ENCODE measurements at regions not wholly inside any gene's neighbourhood (a gene's known extent, or its start where the extent isn't known, plus 50 kb on each side); places are given as distances from the start of the nearest gene placed in this dataset.
A peak's percentile ranks its signal among the peaks of the same experiment; 100 is the strongest.
"Not testable (repeated sequence)": the region's sequence is repeated elsewhere in the genome, so short reads cannot be mapped to it uniquely, and the experiment has no call there.

GRCh38 chr5:124832510-124832909 lies 86.1 kb upstream of the ZNF608 start:
- DNase-seq, result no peak
- intact Hi-C loops (cut with DNase I), result no loop called here

GRCh38 chr5:124836314-124836713 lies 89.9 kb upstream of the ZNF608 start:
- ATAC-seq (ENCODE audit: poor library complexity); DNase-seq; intact Hi-C loops (cut with DNase I): not testable (repeated sequence)

More at GRCh38 chr5:124832510-124832909, 86.1 kb upstream of the ZNF608 start:
- no peak for ATAC-seq (ENCODE audit: poor library complexity)

GRCh38 chr5:124839371-124839998 lies 93.0 kb upstream of the ZNF608 start:
- intact Hi-C loops (cut with DNase I), result no loop called here
- DNase-seq (no peak), ATAC-seq (ENCODE audit: poor library complexity) (no peak)

- peak; percentile 50 for DNase-seq
- ATAC-seq (ENCODE audit: poor library complexity), result peak; percentile 65
- intact Hi-C loops (cut with DNase I), result no loop called here
Measured at GRCh38 chr5:124841829-124842712, 95.6 kb upstream of the ZNF608 start.

- ATAC-seq (ENCODE audit: poor library complexity) (peak; percentile 83), DNase-seq (no peak)
- intact Hi-C loops (cut with DNase I), result no loop called here
Measured at GRCh38 chr5:124842725-124843595, 96.5 kb upstream of the ZNF608 start.

- intact Hi-C loops (cut with DNase I), result no loop called here
- no peak for ATAC-seq (ENCODE audit: poor library complexity)
- DNase-seq, result no peak
Measured at GRCh38 chr5:124843596-124843899, 97.1 kb upstream of the ZNF608 start.

GRCh38 chr5:124844371-124844920 lies 98.0 kb upstream of the ZNF608 start:
- no peak for ATAC-seq (ENCODE audit: poor library complexity)
- intact Hi-C loops (cut with DNase I), result no loop called here
- no peak for DNase-seq

- ATAC-seq (ENCODE audit: poor library complexity), result no peak
- intact Hi-C loops (cut with DNase I), result no loop called here
- DNase-seq, result no peak
Measured at GRCh38 chr5:124847907-124848306, 101.5 kb upstream of the ZNF608 start.

- no peak for ATAC-seq (ENCODE audit: poor library complexity)
- intact Hi-C loops (cut with DNase I), result no loop called here
- no peak for DNase-seq
Measured at GRCh38 chr5:124849774-124850173, 103.3 kb upstream of the ZNF608 start.

GRCh38 chr5:124856726-124857125 lies 110.3 kb upstream of the ZNF608 start:
- intact Hi-C loops (cut with DNase I), result no loop called here
- DNase-seq (no peak), ATAC-seq (ENCODE audit: poor library complexity) (no peak)

GRCh38 chr5:124858612-124859011 lies 112.2 kb upstream of the ZNF608 start:
- ATAC-seq (ENCODE audit: poor library complexity), result peak; percentile 92
- no peak for DNase-seq
- intact Hi-C loops (cut with DNase I), result no loop called here

- DNase-seq (no peak), ATAC-seq (ENCODE audit: poor library complexity) (peak; percentile 74)
- intact Hi-C loops (cut with DNase I), result no loop called here
Measured at GRCh38 chr5:124859027-124859426, 112.6 kb upstream of the ZNF608 start.

- ATAC-seq (ENCODE audit: poor library complexity) (no peak), DNase-seq (no peak)
- intact Hi-C loops (cut with DNase I), result no loop called here
Measured at GRCh38 chr5:124859556-124860290, 113.3 kb upstream of the ZNF608 start.

- intact Hi-C loops (cut with DNase I), result no loop called here
- no peak for DNase-seq
- no peak for ATAC-seq (ENCODE audit: poor library complexity)
Measured at GRCh38 chr5:124860291-124860655, 113.8 kb upstream of the ZNF608 start.

GRCh38 chr5:124865066-124865465 lies 118.6 kb upstream of the ZNF608 start:
- DNase-seq, result no peak
- no peak for ATAC-seq (ENCODE audit: poor library complexity)
- intact Hi-C loops (cut with DNase I), result no loop called here

- no peak for ATAC-seq (ENCODE audit: poor library complexity)
- intact Hi-C loops (cut with DNase I), result no loop called here
- DNase-seq, result no peak
Measured at GRCh38 chr5:124865603-124866354, 119.3 kb upstream of the ZNF608 start.

GRCh38 chr5:124866355-124867136 lies 120.1 kb upstream of the ZNF608 start:
- intact Hi-C loops (cut with DNase I), result no loop called here
- ATAC-seq (ENCODE audit: poor library complexity) (no peak), DNase-seq (no peak)
